ENCODE measurements at regions not wholly inside any gene's neighbourhood (a gene's known extent, or its start where the extent isn't known, plus 50 kb on each side); places are given as distances from the start of the nearest gene placed in this dataset.
"Not testable (repeated sequence)": the region's sequence is repeated elsewhere in the genome, so short reads cannot be mapped to it uniquely, and the experiment has no call there.

DNA sequence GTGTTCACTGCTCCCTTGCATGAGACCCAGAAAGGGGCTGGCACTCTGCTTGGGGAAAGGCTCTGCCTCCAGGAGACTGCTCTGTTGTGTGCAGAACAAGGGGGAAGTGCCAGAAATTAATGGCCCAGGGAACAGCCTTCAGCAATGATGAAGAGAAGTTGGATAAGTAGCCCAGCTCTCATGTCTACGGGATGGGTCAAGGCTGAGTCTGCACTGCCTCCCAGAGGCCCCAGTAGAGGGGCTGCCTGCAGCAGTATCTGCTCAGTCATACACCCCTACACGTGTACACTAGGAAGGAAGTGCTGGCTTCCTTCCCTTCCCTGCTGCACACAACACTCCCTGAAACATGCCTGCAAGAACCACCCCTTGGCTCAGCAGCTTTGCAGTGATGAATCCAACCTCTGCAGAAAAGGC, 54.6 kb upstream of the URI1 start:
- DNase-seq (ENCODE audit: low spot score): no peak
- in situ Hi-C loops (cut with MboI; ENCODE audit: low pct_unique_long_range_greater_than_20kb, low sequenced_read_pairs, unreplicated experiment): no loop called here
- TF ChIP-seq, protein P1, sequence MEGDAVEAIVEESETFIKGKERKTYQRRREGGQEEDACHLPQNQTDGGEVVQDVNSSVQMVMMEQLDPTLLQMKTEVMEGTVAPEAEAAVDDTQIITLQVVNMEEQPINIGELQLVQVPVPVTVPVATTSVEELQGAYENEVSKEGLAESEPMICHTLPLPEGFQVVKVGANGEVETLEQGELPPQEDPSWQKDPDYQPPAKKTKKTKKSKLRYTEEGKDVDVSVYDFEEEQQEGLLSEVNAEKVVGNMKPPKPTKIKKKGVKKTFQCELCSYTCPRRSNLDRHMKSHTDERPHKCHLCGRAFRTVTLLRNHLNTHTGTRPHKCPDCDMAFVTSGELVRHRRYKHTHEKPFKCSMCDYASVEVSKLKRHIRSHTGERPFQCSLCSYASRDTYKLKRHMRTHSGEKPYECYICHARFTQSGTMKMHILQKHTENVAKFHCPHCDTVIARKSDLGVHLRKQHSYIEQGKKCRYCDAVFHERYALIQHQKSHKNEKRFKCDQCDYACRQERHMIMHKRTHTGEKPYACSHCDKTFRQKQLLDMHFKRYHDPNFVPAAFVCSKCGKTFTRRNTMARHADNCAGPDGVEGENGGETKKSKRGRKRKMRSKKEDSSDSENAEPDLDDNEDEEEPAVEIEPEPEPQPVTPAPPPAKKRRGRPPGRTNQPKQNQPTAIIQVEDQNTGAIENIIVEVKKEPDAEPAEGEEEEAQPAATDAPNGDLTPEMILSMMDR (IDR thresholded peaks at IDR 0.05; ENCODE audit: extremely low read depth, insufficient read depth, missing control alignments): no peak

DNA sequence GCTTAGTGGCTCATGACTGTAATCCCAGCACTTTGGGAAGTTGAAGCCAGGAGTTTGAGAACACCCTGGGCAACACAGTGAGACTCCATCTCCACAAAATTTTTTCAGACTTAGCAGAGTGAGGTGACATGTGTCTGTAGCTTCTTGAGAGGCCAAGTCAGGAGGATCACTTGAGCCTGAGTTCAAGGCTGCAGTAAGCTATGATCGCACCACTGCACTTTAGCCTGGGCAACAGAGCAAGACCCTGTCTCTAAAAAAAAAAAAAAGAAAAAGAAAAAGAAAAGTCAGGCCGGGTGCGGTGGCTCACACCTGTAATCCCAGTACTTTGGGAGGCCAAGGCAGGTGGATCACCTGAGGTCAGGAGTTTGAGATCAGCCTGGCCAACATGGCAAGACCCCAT, 54.0 kb upstream of the URI1 start:
- in situ Hi-C loops (cut with MboI; ENCODE audit: low pct_unique_long_range_greater_than_20kb, low sequenced_read_pairs, unreplicated experiment): not testable (repeated sequence)

DNA sequence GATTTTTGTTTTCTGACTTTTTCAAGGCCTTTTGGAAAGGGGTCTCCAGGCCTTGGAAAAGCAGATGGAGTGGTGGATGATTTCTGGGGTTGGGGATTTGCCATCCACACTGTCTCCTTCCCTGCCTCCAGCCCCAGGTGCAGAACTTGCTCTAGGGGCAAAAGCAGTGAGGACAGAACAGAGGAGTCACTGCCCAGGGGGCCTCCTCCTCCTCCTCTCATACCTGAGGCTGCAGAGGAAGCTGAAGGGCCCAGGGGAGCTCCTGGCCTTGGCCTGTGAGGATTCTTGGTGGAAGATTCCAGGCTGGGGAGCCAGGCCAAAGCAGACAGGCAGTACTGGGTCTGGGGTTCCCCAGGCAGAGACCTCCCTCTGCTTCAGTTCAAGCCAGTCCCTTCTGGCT, 52.3 kb upstream of the URI1 start:
- DNase-seq (ENCODE audit: low spot score): no peak
- TF ChIP-seq, protein P1 (IDR thresholded peaks at IDR 0.05; ENCODE audit: extremely low read depth, insufficient read depth, missing control alignments): no peak
- in situ Hi-C loops (cut with MboI; ENCODE audit: low pct_unique_long_range_greater_than_20kb, low sequenced_read_pairs, unreplicated experiment): no loop called here

More for the DNA sequence above, 54.0 kb upstream of the URI1 start:
- not testable (repeated sequence) for DNase-seq (ENCODE audit: low spot score)

DNA sequence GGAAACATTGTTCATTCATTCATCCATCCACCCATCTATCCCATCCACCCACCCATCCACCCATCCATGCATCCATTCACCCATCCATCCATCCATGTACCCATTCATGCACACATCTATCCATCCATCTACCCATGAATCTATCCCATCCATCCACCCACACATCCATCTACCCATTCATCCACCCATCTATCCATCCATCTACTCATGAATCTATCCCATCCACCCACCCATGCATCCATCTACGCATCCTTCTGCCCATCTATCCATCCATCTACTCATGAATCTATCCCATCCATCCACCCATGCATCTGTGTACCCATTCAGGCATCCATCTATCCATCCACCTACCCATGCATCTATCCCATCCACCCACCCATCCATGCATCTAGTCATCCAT, 51.6 kb upstream of the URI1 start:
- TF ChIP-seq, protein P1 (IDR thresholded peaks at IDR 0.05; ENCODE audit: extremely low read depth, insufficient read depth, missing control alignments): no peak

More for the DNA sequence above, 51.6 kb upstream of the URI1 start:
- no peak for DNase-seq (ENCODE audit: low spot score)
- in situ Hi-C loops (cut with MboI; ENCODE audit: low pct_unique_long_range_greater_than_20kb, low sequenced_read_pairs, unreplicated experiment): no loop called here

Data from GM13977 (cell line).